ENCODE measurements at regions not wholly inside any gene's neighbourhood (a gene's known extent, or its start where the extent isn't known, plus 50 kb on each side); places are given as distances from the start of the nearest gene placed in this dataset.

GRCh38 chr16:77669057-77669456 lies 53.3 kb upstream of the NUDT7 start:
- no peaks in the 10 kb centered on the region for H3K36me3 Mint-ChIP-seq
- no peaks in the 10 kb centered on the region for H3F3A ChIP-seq (ENCODE audit: low read depth)
- H2AFZ ChIP-seq (replicated peaks): no peak overlapping the region
- no peak overlapping the region for H3K9ac ChIP-seq
- H3K4me3 Mint-ChIP-seq: no peak overlapping the region
- no peaks in the 10 kb centered on the region for H4K20me1 ChIP-seq (ENCODE audit: low read depth)
- peaks cover 2% of the 10 kb centered on the region for H3K27me3 Mint-ChIP-seq (ENCODE audit: insufficient read depth, low read depth)
- H3K27me3 ChIP-seq: no peaks in the 10 kb centered on the region
- no peak overlapping the region for H3K4me2 ChIP-seq
- H3K4me3 ChIP-seq: no peak overlapping the region
- H3K79me2 ChIP-seq (ENCODE audit: low read depth): no peaks in the 10 kb centered on the region
- peaks cover 2% of the 10 kb centered on the region for H3K9me3 Mint-ChIP-seq
- DNase-seq (ENCODE audit: low spot score): no peak
- no peak overlapping the region for H3K27ac ChIP-seq
- H3K4me1 Mint-ChIP-seq: peaks cover 21% of the 10 kb centered on the region
- H3K27ac Mint-ChIP-seq: no peak overlapping the region
- H3K9me3 ChIP-seq (ENCODE audit: low read depth): no peaks in the 10 kb centered on the region
- H3K36me3 ChIP-seq: no peaks in the 10 kb centered on the region
- TF ChIP-seq EZH2phosphoT487 (IDR thresholded peaks at IDR 0.05) (no peak), EZH2 (IDR thresholded peaks at IDR 0.05) (no peak), CTCF (IDR thresholded peaks at IDR 0.05) (no peak)
- H3K4me1 ChIP-seq: no peaks in the 10 kb centered on the region

Data from neural progenitor cell (in vitro differentiated cells).